ENCODE measurements at regions not wholly inside any gene's neighbourhood (a gene's known extent, or its start where the extent isn't known, plus 50 kb on each side); places are given as distances from the start of the nearest gene placed in this dataset.
"Not testable (repeated sequence)": the region's sequence is repeated elsewhere in the genome, so short reads cannot be mapped to it uniquely, and the experiment has no call there.

DNA sequence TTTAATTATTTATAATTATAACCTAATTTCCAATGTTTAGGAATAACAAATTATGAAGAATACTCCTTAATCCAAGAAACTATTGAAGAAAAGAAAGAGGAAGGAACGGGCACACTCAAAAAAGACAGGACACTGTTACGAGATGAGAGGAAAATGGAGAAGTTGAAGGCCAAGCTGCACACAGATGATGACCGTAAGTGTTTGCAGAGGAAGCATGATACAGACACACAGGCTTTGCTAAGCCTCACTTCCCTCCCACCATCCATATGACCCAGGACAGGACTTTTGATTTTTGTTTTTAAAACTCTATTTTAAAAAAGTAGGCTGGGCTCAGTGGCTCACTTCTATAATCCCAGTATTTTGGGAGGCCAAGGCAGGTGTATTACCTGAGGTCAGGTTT lies 389.4 kb upstream of the TPM1 start:
- intact Hi-C loops (cut with DNase I; ENCODE audit: low total_unique reads), result no loop called here

DNA sequence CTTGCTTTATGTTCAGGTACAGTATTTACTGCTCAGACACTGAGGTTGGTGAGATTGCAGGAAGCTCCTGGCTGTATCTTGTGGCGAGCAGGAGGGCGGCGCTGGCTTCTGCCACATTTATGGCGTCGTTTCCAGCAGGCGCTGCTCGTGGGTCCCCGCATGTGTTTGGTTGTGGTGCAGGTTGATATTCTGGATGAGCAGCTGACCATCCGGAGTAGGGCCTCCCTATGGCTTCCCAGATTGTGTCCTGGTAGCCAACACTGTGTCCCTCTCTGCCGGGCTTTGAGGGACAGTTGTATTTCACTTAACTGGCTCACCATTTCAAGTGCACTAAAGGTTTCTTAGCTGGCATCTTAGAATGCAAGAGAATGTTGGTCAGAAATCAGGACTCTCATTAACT lies 386.5 kb upstream of the TPM1 start:
- Histone ChIP-seq H3K4me1 (peaks cover 0 to 13% (median 0%) of the 10 kb centered on the region in 6 donors), H3K36me3 (no peaks in the 10 kb centered on the region), H3K9me3 (peaks cover 0 to 7% (median 0%) of the 10 kb centered on the region in 8 donors), H3K27me3 (replicated peaks in 1 of 7) (no peaks in the 10 kb centered on the region), H3K27ac (no peak overlapping the region), H3K4me3 (no peak overlapping the region)
- intact Hi-C loops (cut with DNase I; ENCODE audit: low total_unique reads), result no loop called here
- TF ChIP-seq, protein P1, sequence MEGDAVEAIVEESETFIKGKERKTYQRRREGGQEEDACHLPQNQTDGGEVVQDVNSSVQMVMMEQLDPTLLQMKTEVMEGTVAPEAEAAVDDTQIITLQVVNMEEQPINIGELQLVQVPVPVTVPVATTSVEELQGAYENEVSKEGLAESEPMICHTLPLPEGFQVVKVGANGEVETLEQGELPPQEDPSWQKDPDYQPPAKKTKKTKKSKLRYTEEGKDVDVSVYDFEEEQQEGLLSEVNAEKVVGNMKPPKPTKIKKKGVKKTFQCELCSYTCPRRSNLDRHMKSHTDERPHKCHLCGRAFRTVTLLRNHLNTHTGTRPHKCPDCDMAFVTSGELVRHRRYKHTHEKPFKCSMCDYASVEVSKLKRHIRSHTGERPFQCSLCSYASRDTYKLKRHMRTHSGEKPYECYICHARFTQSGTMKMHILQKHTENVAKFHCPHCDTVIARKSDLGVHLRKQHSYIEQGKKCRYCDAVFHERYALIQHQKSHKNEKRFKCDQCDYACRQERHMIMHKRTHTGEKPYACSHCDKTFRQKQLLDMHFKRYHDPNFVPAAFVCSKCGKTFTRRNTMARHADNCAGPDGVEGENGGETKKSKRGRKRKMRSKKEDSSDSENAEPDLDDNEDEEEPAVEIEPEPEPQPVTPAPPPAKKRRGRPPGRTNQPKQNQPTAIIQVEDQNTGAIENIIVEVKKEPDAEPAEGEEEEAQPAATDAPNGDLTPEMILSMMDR (IDR thresholded peaks at IDR 0.05 in 8 of 11, conservative IDR thresholded peaks at IDR 0.05 in 3 of 11), result no peak
- TF ChIP-seq POLR2AphosphoS5 (IDR thresholded peaks at IDR 0.05) (no peak), POLR2A (IDR thresholded peaks at IDR 0.05) (no peak)
- no peak for DNase-seq
- WGBS, 5 donors, result 85 to 97% (median 96%) methylated on average over 10 of the region's 10 CpGs

More for the DNA sequence above, 389.4 kb upstream of the TPM1 start:
- TF ChIP-seq POLR2AphosphoS5 (IDR thresholded peaks at IDR 0.05), result no peak
- no peak for TF ChIP-seq POLR2A (IDR thresholded peaks at IDR 0.05)
- TF ChIP-seq, protein P1 (IDR thresholded peaks at IDR 0.05 in 8 of 11, conservative IDR thresholded peaks at IDR 0.05 in 3 of 11), result no peak
- DNase-seq, result no peak
- Histone ChIP-seq H3K4me3 (no peak overlapping the region), H3K36me3 (no peaks in the 10 kb centered on the region), H3K9me3 (peaks cover 0 to 7% (median 0%) of the 10 kb centered on the region in 8 donors), H3K27me3 (replicated peaks in 1 of 7) (no peaks in the 10 kb centered on the region), H3K4me1 (peaks cover 0 to 16% (median 2%) of the 10 kb centered on the region in 6 donors), H3K27ac (peak overlapping the region in 2 of 8 donors; percentile 25 to 52)
- whole genome bisulfite sequencing, 5 donors, result 42 to 70% (median 64%) methylated on average over 3 of the region's 3 CpGs

DNA sequence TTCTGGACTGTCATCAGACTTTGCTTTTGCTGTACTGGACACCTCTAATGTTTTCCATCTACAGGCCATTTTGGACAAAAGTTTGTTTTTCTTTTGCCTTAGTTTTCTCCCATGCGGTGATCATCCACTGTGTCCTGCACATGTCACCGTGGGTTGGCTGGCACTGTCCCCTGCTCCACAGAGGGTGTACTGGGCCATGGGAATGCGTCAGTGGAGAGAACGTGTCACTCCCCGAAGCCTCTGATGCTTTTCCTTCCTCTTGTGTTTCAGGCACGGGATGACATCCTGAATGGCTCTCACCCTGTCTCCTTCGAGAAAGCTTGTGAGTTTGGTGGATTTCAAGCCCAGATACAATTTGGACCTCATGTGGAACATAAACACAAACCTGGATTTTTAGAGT lies 385.0 kb upstream of the TPM1 start:
- TF ChIP-seq POLR2AphosphoS5 (IDR thresholded peaks at IDR 0.05), result peak in 1 of 3 donors; percentile 11
- H3K27ac ChIP-seq; H3K4me3 ChIP-seq; H3K36me3 ChIP-seq; DNase-seq; H3K27me3 ChIP-seq (replicated peaks in 1 of 7); intact Hi-C loops (cut with DNase I; ENCODE audit: low total_unique reads); H3K9me3 ChIP-seq: not testable (repeated sequence)
- whole genome bisulfite sequencing, 5 donors, result 61 to 83% (median 66%) methylated on average over 7 of the region's 7 CpGs
- H3K4me1 ChIP-seq, result peaks cover 0 to 13% (median 0%) of the 10 kb centered on the region in 6 donors

DNA sequence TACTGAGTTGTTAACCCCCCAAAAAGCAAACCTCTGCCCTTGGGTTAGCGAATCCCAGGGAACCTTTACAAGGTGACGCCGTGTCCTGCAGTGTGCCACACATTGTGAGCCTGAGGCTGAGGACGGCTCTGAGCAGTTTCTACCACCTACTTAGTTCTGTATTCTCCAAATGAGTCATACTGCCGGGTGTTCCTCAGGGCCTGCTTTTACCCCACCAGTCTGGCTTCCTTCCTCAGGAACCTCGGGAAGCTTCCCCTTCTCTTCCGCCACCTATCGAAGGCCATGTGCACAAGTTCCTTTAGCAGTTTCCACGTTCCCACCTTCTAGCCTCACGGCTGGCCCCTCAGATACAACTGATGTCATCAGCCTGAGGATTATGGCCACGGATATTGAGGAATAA lies 384.0 kb upstream of the TPM1 start:
- H3K27me3 ChIP-seq (replicated peaks in 1 of 7), result no peaks in the 10 kb centered on the region
- H3K4me1 ChIP-seq, result peaks cover 0 to 13% (median 0%) of the 10 kb centered on the region in 6 donors
- WGBS, 5 donors, result 42 to 68% (median 48%) methylated on average over 11 of the region's 11 CpGs
- no peak for DNase-seq
- TF ChIP-seq, protein P1 (IDR thresholded peaks at IDR 0.05 in 8 of 11, conservative IDR thresholded peaks at IDR 0.05 in 3 of 11), result no peak
- TF ChIP-seq POLR2AphosphoS5 (IDR thresholded peaks at IDR 0.05), result peak in 1 of 3 donors; percentile 17
- no peaks in the 10 kb centered on the region for H3K36me3 ChIP-seq
- peak overlapping the region in 2 of 8 donors; percentile 4 to 24 for H3K27ac ChIP-seq
- H3K4me3 ChIP-seq, result no peak overlapping the region
- peaks cover 0 to 7% (median 0%) of the 10 kb centered on the region in 8 donors for H3K9me3 ChIP-seq
- intact Hi-C loops (cut with DNase I; ENCODE audit: low total_unique reads), result no loop called here

DNA sequence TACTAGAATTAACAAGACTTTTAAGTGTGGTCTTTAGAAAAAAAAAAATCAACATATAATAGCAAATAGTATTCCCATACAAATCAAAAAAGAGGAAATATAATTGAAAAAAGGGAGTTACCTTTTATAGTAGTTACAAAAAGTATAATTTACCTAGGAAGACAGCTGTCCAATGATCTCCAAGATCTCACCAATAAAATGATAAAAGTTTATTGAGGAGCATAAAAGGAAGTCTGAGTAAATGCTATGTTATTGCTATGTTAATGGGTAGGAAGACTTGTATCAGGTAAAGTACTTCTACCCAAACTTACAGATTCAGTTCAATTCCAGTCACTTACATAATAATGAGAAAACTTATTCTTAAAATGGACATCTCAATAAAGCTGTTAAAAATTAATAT lies 379.0 kb upstream of the TPM1 start:
- H3K4me3 ChIP-seq, result no peak overlapping the region
- no peak overlapping the region for H3K27ac ChIP-seq
- no peaks in the 10 kb centered on the region for H3K9me3 ChIP-seq
- TF ChIP-seq POLR2AphosphoS5 (IDR thresholded peaks at IDR 0.05), result no peak
- H3K27me3 ChIP-seq (replicated peaks in 1 of 7), result no peaks in the 10 kb centered on the region
- H3K36me3 ChIP-seq, result no peaks in the 10 kb centered on the region
- DNase-seq, result no peak
- intact Hi-C loops (cut with DNase I; ENCODE audit: low total_unique reads), result no loop called here
- H3K4me1 ChIP-seq, result peaks cover 0 to 2% (median 0%) of the 10 kb centered on the region in 6 donors
